ENCODE measurements at regions not wholly inside any gene's neighbourhood (a gene's known extent, or its start where the extent isn't known, plus 50 kb on each side); places are given as distances from the start of the nearest gene placed in this dataset.

- no peak for DNase-seq
These were observed 61.7 kb upstream of the PSD2 start for GRCh38 chr5:139733698-139734538.

- DNase-seq, result no peak
These were observed 61.1 kb upstream of the PSD2 start for GRCh38 chr5:139734539-139734916.

- DNase-seq, result no peak
These were observed 57.1 kb upstream of the PSD2 start for GRCh38 chr5:139738193-139739149.

- DNase-seq, result no peak
These were observed 56.2 kb upstream of the PSD2 start for GRCh38 chr5:139739150-139739974.

- DNase-seq, result no peak
These were observed 55.2 kb upstream of the PSD2 start for GRCh38 chr5:139740138-139740991.

- no peak for DNase-seq
These were observed 54.5 kb upstream of the PSD2 start for GRCh38 chr5:139740992-139741672.

- no peak for DNase-seq
These were observed 53.8 kb upstream of the PSD2 start for GRCh38 chr5:139741823-139742172.

GRCh38 chr5:139742173-139742903 is 53.3 kb upstream of the PSD2 start:
- no peak for DNase-seq

- no peak for DNase-seq
These were observed 52.4 kb upstream of the PSD2 start for GRCh38 chr5:139743001-139743771.

- no peak for DNase-seq
These were observed 51.8 kb upstream of the PSD2 start for GRCh38 chr5:139743804-139744203.

- no peak for DNase-seq
These were observed 51.0 kb upstream of the PSD2 start for GRCh38 chr5:139744471-139745131.

GRCh38 chr5:139745132-139745799 is 50.3 kb upstream of the PSD2 start:
- no peak for DNase-seq

- peak; percentile 42 to 43 for DNase-seq
These were observed 49.6 kb upstream of the PSD2 start for GRCh38 chr5:139745800-139746690.

Measured in activated CD4-positive, alpha-beta T cell treated with anti-CD3 and anti-CD28 coated beads for 4 hours (primary cell).